Endothelial cell of umbilical vein (primary cell): ENCODE measurements at regions not wholly inside any gene's neighbourhood (a gene's known extent, or its start where the extent isn't known, plus 50 kb on each side); places are given as distances from the start of the nearest gene placed in this dataset.

Source experiments
- CTCF ChIP-seq, 2 donors: IDR thresholded peaks; 1 replicate in 1 of 2; 2 replicates in 1 of 2; pipeline ENCODE4 v1.5.1; 2011; ENCODE audit warnings: low read length in 2 of 2, mild to moderate bottlenecking in 2 of 2, moderate library complexity in 2 of 2, control low read depth in 1 of 2, inconsistent platforms in 1 of 2, low read depth in 1 of 2; ENCODE audit not compliant: insufficient read depth in 1 of 2; ENCODE audit errors: extremely low read depth in 1 of 2
- POLR2AphosphoS5 ChIP-seq: IDR thresholded peaks from 2 replicates; pipeline ENCODE4 v1.6.1; 2012; ENCODE audit warnings: low read depth, mild to moderate bottlenecking, control low read depth, low read length, moderate library complexity; ENCODE audit not compliant: insufficient read depth

- TF ChIP-seq POLR2AphosphoS5 (no peak), CTCF (IDR thresholded peaks at IDR 0.05; ENCODE audit: extremely low read depth in 1 of 2, insufficient read depth in 1 of 2, low read depth in 1 of 2, low read length in 2 of 2) (no peak)
Measured at GRCh38 chr1:60504206-60504840, 430.8 kb upstream of the C1orf87 start.
